ENCODE measurements at regions not wholly inside any gene's neighbourhood (a gene's known extent, or its start where the extent isn't known, plus 50 kb on each side); places are given as distances from the start of the nearest gene placed in this dataset.
A peak's percentile ranks its signal among the peaks of the same experiment; 100 is the strongest.

- H3K9me3 ChIP-seq = no peaks in the 10 kb centered on the region
- ATAC-seq (ENCODE audit: insufficient number of reproducible peaks, low FRiP score, low read depth) (no peak), DNase-seq (ENCODE audit: low spot score) (no peak)
- no peak for TF ChIP-seq CTCF (IDR thresholded peaks at IDR 0.05)
- no peak overlapping the region for H3K4me3 ChIP-seq
- no peaks in the 10 kb centered on the region for H3K4me1 ChIP-seq (ENCODE audit: control insufficient read depth in 1 of 2, low read depth in 2 of 2)
- no peaks in the 10 kb centered on the region for H3K27me3 ChIP-seq (replicated peaks; ENCODE audit: insufficient read depth)
- no peaks in the 10 kb centered on the region for H3K36me3 ChIP-seq
- H3K27ac ChIP-seq = no peak overlapping the region
Measured at GRCh38 chr12:115872919-115873357, 404.6 kb downstream of the MED13L start.

GRCh38 chr12:115872212-115872611, 405.3 kb downstream of the MED13L start:
- DNase-seq (ENCODE audit: low spot score) (no peak), ATAC-seq (ENCODE audit: insufficient number of reproducible peaks, low FRiP score, low read depth) (no peak)
- TF ChIP-seq CTCF (IDR thresholded peaks at IDR 0.05) = no peak
- Histone ChIP-seq H3K27me3 (replicated peaks; ENCODE audit: insufficient read depth) (no peaks in the 10 kb centered on the region), H3K27ac (no peak overlapping the region), H3K4me3 (no peak overlapping the region), H3K36me3 (no peaks in the 10 kb centered on the region), H3K4me1 (ENCODE audit: control insufficient read depth in 1 of 2, low read depth in 2 of 2) (no peaks in the 10 kb centered on the region), H3K9me3 (no peaks in the 10 kb centered on the region)

GRCh38 chr12:115871714-115872113, 405.8 kb downstream of the MED13L start:
- Histone ChIP-seq H3K27me3 (replicated peaks; ENCODE audit: insufficient read depth) (no peaks in the 10 kb centered on the region), H3K9me3 (no peaks in the 10 kb centered on the region), H3K27ac (no peak overlapping the region), H3K4me3 (no peak overlapping the region), H3K36me3 (no peaks in the 10 kb centered on the region), H3K4me1 (ENCODE audit: control insufficient read depth in 1 of 2, low read depth in 2 of 2) (no peaks in the 10 kb centered on the region)
- peak; percentile 35 for TF ChIP-seq CTCF (IDR thresholded peaks at IDR 0.05)
- DNase-seq (ENCODE audit: low spot score) = no peak
- ATAC-seq (ENCODE audit: insufficient number of reproducible peaks, low FRiP score, low read depth) = no peak

GRCh38 chr12:115870510-115870909, 407.0 kb downstream of the MED13L start:
- no peak for TF ChIP-seq CTCF (IDR thresholded peaks at IDR 0.05)
- ATAC-seq (ENCODE audit: insufficient number of reproducible peaks, low FRiP score, low read depth) (no peak), DNase-seq (ENCODE audit: low spot score) (no peak)
- H3K36me3 ChIP-seq = no peaks in the 10 kb centered on the region
- H3K27ac ChIP-seq = no peak overlapping the region
- H3K9me3 ChIP-seq = no peaks in the 10 kb centered on the region
- H3K27me3 ChIP-seq (replicated peaks; ENCODE audit: insufficient read depth) = no peaks in the 10 kb centered on the region
- H3K4me3 ChIP-seq = no peak overlapping the region
- H3K4me1 ChIP-seq (ENCODE audit: control insufficient read depth in 1 of 2, low read depth in 2 of 2) = no peaks in the 10 kb centered on the region

GRCh38 chr12:115870021-115870420, 407.5 kb downstream of the MED13L start:
- ATAC-seq (ENCODE audit: insufficient number of reproducible peaks, low FRiP score, low read depth) (no peak), DNase-seq (ENCODE audit: low spot score) (no peak)
- TF ChIP-seq CTCF (IDR thresholded peaks at IDR 0.05) = no peak
- no peak overlapping the region for H3K4me3 ChIP-seq
- no peaks in the 10 kb centered on the region for H3K9me3 ChIP-seq
- H3K27ac ChIP-seq = no peak overlapping the region
- H3K36me3 ChIP-seq = no peaks in the 10 kb centered on the region
- no peaks in the 10 kb centered on the region for H3K4me1 ChIP-seq (ENCODE audit: control insufficient read depth in 1 of 2, low read depth in 2 of 2)
- H3K27me3 ChIP-seq (replicated peaks; ENCODE audit: insufficient read depth) = no peaks in the 10 kb centered on the region

Data from thoracic aorta (tissue), 2 donors.